ENCODE measurements at regions not wholly inside any gene's neighbourhood (a gene's known extent, or its start where the extent isn't known, plus 50 kb on each side); places are given as distances from the start of the nearest gene placed in this dataset.

- TF ChIP-seq RAD21 (conservative IDR thresholded peaks at IDR 0.05) (no peak), REST (IDR thresholded peaks at IDR 0.05; ENCODE audit: borderline replicate concordance) (no peak), CTCF (IDR thresholded peaks at IDR 0.05; ENCODE audit: poor library complexity, severe bottlenecking) (no peak), POLR2AphosphoS5 (IDR thresholded peaks at IDR 0.05) (no peak), EZH2 (IDR thresholded peaks at IDR 0.05; ENCODE audit: borderline replicate concordance, insufficient read depth, low read length, poor library complexity, severe bottlenecking) (no peak), SMC3 (conservative IDR thresholded peaks at IDR 0.05; ENCODE audit: poor library complexity) (no peak), EP300 (conservative IDR thresholded peaks at IDR 0.05; ENCODE audit: poor library complexity, severe bottlenecking) (no peak)
Measured at GRCh38 chrX:104342065-104342464, 87.3 kb upstream of the ESX1 start.
